HTR-8/SVneo (cell line): ENCODE measurements at regions not wholly inside any gene's neighbourhood (a gene's known extent, or its start where the extent isn't known, plus 50 kb on each side); places are given as distances from the start of the nearest gene placed in this dataset.
A peak's percentile ranks its signal among the peaks of the same experiment; 100 is the strongest.

ENCODE experiments used
- DNase-seq: peaks from one replicate; pipeline ENCODE4 v3.0.0; 2011; ENCODE audit warnings: low spot score, mixed read lengths; ENCODE audit not compliant: insufficient read length
- FAIRE-seq: peaks from 2 replicates; lab custom pipeline; 2011; peaks lifted over from hg19 to GRCh38; lab: Jason Lieb, UNC

DNA sequence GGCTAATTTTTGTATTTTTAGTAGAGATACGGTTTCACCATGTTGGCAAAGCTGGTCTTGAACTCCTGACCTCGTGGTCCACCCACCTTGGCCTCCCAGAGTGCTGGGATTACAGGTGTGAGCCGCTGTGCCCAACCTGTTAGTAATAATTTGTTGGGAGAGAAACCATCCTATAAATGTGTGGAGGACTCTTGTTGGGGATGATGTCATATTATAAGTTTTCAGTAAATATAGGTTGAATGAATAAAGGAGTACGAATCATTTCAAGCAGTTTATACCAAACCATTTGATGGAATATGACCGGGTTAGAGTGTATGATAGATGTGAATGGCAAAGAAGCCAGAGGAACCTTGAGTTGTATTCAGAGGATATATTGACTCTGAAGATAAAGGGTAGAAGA lies 240.8 kb downstream of the SAMD5 start:
- FAIRE-seq (no peak), DNase-seq (no peak)

DNA sequence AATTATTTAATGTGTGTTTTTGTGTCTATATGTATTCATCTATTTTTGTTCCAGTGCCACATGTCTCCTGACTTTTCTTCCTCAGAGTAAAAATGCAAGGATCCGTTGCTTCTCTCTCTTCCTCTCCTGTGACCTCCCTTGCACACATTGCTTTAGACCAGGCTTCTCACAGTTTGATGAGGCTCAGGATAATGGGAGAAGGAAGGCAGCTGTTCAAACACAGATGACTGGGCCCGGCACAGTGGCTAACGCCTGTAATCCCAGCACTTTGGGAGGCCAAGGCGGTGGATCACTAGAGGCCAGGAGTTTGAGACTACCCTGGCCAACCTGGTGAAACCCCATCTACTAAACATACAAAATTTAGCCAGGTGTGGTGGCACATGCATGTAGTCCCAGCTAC lies 241.9 kb downstream of the SAMD5 start:
- FAIRE-seq = no peak
- DNase-seq = no peak

DNA sequence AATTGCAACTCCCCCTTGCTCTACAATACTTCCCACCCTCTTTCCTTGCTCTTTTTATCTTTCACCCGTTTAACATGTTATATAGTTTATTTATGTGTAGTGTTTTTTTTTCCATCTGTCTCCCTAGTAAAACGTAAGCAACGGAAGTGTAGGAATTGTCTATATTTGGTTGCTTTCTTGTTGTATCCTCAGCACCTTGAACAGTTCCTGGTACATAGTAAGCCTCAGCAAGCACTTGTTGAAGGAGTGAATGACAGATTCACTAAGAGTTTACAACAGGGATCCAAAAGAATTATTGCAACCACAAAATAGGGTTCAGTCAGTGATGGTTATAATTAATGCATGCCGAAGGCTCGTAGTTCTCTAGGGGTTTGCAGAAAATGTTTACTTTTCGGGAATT lies 242.7 kb downstream of the SAMD5 start:
- DNase-seq (no peak), FAIRE-seq (no peak)

DNA sequence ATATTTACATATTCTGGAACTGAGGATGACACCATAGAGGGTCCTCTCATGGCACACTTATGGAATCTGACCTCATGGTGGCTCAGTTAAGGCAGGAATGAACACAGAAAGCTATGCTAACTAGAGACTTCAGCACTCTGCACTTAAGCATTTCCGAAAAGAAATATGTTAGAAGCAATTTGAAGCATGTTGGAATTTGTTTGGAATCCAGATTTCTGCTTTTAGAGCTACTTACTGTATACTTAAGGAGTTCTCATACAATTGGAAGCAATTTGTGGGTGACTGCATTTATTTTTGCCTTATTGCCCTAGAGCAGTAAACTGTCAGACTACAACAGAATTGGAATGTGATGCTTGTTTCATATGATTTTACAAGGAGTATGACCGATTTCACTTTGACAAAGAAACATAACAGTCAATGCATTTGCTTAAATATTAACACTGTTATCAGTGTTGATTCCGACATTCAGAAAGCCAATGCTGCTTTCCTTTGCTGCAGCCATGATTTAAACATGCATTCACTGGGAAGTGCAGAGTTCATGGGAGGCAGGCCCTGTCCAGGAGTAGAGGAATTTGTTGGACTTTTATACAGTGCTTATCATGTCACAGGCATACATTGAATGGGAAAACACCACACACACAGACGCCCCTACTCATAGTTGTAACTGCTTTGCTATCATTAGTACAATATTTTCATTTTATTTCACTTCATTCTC lies 244.4 kb downstream of the SAMD5 start:
- DNase-seq (no peak), FAIRE-seq (peak; percentile 40)

DNA sequence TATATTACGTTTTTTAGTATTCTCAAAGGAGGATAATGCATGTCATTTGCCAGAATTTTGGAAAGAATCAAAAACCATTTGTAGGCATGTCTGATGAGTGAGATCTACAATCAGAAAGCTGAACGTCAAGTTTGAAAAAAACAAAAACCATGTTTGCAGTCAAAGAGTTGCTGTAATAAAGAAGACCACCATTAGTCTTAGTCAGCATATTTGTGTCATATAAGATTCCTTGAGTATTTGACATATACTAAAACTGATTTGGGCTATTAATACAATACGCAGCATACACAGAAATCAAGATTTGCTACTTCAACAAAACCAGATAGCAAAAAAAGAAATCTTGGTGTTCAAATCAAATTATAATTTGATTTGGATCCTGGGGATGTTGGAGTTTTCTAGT lies 247.5 kb downstream of the SAMD5 start:
- FAIRE-seq = no peak
- no peak for DNase-seq

DNA sequence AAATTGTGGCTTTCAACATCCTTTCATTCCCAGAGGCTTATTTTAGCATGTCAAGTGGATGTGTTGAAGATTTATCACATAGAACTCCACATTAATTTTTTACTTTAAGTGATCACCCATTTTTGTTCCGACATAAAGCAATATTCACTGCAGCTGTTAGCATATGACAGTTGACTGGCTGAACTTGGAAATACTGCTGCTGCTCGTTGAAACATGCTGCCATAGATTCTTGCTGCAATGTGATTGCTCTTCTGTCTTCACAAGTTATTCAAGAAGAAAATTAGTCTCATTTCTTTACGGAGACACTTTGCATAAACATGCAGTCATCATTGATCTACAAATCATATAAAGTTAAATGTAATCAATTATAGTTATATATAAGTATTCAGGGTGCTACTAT lies 248.4 kb downstream of the SAMD5 start:
- FAIRE-seq (no peak), DNase-seq (no peak)

DNA sequence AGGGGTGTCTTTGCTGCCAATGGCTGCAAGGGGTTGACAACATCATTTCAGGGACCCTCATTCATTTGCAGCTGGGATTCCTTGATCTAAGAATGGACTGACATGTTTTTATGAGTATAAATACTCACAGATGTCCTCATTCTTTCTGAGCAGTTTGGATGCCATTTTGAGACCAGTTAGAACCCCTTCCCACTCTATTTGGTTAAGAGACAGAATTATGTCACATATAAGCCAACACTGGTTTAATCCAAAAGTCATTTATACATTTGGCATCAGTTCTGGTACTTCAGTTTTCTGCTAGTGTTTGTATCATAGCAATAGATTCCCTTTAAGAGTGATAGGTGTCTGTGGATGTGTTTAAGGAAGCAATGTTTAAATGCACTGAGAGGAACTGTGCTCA lies 248.8 kb downstream of the SAMD5 start:
- FAIRE-seq = no peak

DNA sequence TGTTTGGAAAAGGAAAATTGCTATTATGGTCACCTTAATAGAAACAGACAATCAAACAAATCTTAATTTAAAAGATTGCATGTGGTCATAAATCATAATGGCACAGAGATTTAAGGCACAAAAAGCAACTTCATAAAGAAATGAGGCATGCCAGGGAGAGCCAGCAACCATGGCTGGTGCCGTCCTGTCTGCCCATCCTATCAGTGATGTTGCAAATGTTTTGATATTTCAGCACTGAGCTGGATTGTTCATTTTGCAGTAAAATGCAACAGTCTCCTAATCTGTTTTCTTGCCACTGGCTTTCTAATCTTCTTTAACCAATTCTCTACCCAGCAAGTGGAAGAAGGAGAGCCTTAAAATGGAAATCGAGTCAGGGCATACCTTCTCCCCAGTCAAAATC lies 249.8 kb downstream of the SAMD5 start:
- FAIRE-seq (peak; percentile 36), DNase-seq (no peak)

More for the DNA sequence above, 248.8 kb downstream of the SAMD5 start:
- DNase-seq = no peak

DNA sequence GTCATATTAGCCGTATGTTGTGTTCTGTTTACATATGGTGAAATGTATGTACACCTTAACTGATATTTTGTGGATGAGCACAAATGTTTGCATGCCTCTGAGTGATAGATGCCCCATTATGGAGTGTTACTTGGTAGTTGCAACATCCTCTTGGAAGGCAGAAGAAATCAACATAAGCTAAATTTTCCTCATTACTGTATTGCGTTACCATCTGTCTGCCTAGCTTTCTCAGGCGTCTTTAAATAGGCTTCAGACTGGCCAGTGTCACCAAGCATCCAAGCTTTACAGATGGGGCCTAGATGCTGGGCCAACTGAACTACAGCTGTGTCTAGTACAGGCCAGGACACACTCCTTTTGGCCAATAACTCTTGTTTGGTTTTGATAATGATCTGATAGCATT lies 250.6 kb downstream of the SAMD5 start:
- FAIRE-seq (peak; percentile 55), DNase-seq (no peak)

DNA sequence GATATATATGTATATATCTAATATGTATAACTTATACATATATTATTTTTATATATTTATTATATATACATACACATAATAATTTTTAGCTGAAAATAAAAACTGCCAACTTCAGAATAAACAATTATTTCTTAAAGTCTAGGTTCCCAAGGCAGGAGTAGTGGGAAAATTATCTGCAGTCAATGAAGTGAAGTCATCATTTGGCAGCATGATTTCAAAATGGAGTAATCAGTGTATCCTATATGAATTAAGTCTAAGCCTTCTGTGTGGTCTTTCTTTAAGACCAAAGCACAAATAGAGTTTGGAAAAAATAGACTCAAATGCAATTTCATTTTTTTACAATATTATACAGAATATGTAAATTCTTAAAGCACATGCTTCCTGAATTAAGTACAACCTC lies 251.0 kb downstream of the SAMD5 start:
- no peak for DNase-seq
- FAIRE-seq = no peak

DNA sequence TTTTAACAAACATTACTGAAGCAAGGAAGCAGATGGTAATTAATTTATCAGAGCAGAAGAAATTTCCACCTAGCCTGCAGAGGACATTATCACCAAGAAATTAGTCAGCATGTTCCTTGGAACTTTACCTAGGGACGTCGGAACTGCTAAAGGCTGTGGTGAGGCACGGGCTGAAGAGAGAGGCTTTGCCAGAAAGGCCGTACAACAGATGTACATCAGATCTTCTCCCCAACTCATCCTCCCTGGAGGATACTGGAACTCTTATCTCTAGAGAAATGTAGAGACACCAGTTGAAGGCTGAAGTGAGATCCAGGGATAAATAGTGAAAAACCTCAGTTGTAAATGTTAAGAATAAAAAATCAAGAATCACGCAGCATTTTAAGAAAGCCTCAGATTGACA lies 257.1 kb downstream of the SAMD5 start:
- FAIRE-seq = no peak
- DNase-seq = no peak

DNA sequence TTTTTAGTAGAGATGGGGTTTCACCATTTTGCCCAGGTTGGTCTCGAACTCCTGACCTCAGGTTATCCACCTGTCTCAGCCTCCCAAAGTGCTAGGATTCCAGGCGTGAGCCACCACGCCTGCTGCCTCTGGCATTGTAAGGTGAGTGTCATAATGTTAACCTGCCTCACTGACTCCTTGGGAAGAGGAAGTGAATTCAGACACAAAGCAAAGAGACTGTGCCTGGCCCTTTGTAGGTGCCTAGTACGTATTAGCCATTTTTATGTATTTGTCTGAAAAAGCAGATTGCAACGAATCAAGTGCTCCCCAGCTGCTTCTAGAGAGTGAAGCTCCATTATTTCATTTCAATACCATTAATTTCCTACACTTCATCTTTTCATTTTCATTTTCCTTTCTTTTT lies 260.5 kb downstream of the SAMD5 start:
- FAIRE-seq (no peak), DNase-seq (no peak)

DNA sequence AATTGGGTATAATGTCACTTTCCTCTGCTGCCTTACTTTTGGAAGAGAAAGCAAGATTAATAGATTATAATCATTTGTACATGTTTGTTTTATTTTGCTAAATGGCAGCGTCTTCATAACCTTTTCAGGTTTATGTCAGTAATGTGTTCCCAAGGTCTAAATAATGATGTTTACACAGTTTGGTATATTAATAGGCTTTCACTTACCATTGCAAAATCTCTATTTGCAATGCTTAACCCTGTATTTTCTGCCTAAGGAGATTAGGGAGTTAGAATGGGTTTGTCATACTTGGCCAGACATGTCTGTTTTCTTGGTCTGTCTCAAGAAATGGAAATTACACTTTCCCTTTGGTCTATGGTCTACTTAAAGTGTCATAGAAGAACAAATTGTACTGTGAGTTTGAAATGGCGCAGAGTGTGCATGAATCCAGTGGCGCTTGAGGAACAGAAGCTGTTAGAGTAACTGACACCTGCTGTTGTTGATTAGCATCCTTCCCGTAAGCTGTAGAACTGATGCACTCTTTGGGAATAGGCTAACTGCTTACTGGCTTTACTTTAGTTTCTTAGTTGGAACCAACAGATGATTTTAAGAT lies 261.1 kb downstream of the SAMD5 start:
- no peak for DNase-seq
- peak; percentile 9 for FAIRE-seq

DNA sequence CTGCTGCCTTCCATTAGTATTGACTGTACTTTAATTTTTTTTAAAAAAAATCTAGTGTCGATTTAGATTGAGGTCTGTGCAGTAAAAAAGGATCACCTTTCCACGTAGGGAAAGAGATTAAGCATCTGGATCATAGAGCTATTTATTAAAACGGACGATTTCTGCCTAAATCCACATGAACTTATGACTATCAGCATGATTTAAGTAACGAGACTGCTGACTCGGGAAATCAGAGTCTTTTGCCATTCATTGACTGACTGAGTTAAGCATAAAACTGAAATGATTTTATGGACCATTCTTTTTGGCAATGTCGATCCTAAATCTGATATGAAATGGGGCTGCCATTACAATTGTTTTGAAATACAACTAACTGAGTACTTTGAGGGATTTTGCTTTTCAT lies 261.7 kb downstream of the SAMD5 start:
- no peak for FAIRE-seq
- DNase-seq = no peak

DNA sequence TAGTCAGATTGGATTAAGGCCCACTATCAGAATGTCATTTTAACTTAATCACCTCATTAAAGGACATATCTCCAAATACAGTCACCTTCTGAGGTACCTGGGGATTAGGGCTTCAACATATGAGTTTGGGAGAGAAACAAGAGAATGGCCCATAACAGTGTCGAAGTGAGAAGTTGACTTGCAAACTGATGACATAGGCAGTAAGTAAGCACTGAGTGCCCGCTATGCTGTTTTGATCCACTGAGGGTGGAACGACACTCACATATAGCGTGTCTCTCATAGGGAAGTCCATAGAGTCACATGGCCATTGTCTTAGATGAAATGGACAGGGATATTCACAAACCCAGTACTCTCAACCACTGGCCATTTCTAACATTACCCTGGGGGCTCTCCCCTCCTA lies 264.2 kb downstream of the SAMD5 start:
- no peak for DNase-seq
- FAIRE-seq = peak; percentile 42

DNA sequence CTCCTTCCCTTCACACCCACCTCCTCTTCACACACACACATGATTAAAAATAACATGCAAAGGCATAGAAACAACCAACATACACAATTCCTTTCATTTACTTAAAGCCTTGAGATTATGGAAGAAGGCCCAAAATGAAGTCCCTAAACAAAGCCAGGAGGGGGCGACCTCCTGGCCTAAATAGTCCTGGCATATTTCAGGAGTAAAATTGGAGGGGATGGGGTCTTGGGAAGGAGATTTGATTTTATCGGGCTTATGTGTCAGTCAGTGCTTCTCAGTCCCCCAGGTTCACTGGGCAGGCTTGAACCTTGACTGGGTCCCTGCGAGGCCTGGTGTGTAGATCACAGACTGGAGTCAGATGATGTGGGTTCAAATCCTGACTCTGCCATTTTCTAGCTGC lies 266.4 kb downstream of the SAMD5 start:
- no peak for FAIRE-seq
- DNase-seq = no peak

DNA sequence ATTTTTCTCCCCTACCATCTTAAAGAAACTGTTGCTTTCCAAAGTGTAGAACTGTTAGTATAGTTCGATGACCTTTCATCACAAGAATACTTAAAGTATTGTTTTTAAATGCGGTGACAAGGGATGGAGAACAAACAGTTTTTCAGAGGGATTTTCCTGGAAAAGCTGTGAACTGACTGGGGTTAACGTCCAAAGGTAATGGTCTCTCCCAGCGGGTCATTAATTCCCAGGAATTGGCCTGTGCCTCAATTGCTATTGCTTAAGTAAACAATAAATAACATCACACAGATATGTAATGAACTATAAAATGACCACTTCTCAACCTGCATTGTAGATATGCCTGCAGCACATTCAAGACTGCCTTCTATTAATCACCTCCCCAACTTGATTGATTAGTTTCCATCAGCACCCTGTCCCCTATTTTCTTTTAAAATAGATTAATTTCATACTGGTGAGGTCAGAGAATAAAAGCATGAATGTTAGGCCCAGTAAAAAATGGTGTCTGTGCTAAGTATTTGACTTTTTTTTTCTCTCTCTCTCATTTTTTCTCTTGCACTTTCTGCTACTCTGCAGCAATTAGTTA lies 268.2 kb downstream of the SAMD5 start:
- no peak for DNase-seq
- no peak for FAIRE-seq

DNA sequence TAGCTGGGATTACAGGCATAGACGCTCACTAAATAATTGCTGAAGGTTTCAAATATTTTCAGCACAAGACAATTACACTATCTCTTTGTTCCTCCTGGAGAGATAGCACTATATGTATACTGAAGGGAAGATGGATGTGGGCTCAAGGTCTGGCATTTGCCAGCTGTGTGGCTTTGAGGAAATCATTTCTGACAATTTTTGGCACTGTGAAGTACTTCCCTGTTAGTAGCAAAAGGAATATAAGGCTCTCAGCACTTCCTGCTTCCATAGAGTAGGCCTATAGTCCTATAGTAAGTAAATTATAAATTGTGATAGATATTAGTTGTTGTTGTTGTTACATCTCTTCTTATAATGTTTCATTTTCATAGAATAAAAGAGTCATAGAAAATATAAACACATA lies 271.1 kb downstream of the SAMD5 start:
- no peak for FAIRE-seq
- DNase-seq = no peak

DNA sequence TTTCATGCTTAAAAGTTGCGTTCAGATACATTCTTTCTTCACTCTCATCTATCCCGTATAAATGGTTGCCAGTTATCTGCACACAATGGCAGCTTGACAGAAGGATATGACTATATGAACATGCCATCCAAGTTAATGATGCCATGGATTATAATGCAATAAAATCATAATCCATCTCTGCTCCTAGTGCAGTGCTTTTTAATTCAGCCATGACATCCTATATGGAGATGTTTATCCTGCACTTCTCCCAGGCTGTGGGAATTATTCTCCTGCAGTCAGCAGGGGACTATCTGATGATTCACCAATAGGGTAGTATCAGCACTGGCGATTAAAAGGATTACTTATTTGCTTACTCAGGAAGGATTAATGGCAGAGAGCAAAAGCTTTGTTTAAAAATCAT lies 273.8 kb downstream of the SAMD5 start:
- peak; percentile 77 for FAIRE-seq
- DNase-seq = peak; percentile 53

DNA sequence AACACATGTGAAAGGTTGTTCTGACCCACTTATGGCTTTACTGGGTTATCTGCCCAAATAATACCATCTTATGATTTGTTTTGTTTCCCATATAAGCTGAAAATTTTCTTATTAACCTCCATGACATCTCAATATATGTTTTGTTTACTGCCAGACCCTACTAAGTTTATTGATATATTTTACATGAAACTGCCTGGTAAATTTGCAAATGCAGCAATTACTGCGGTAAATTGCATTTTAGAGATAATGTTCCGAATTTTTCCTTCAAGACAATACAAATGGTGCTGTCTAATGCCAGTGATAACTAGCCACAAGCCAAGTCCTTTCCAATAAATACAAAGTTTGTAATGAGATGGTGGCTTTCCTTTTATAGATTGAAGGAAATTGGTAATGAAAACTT lies 275.9 kb downstream of the SAMD5 start:
- FAIRE-seq = no peak
- DNase-seq = no peak

DNA sequence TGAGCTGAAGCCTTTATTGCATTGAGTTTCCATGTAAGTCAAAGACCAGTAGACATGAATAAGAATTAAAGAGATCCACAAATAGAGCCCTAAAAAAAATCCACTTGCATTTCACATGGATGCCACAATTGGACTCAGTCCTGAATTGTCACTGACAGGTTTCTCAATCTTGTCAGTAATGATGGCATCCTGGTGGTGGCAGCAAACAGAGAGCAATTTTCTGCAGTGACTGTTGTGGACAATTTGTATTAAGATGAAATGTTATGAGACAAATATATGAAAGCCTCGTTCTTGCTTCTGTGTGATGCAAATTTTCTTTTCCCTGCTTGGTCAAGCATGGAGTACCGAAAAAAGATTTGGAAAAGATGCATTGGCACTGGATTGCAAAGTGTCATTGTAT lies 278.9 kb downstream of the SAMD5 start:
- FAIRE-seq = no peak
- no peak for DNase-seq

DNA sequence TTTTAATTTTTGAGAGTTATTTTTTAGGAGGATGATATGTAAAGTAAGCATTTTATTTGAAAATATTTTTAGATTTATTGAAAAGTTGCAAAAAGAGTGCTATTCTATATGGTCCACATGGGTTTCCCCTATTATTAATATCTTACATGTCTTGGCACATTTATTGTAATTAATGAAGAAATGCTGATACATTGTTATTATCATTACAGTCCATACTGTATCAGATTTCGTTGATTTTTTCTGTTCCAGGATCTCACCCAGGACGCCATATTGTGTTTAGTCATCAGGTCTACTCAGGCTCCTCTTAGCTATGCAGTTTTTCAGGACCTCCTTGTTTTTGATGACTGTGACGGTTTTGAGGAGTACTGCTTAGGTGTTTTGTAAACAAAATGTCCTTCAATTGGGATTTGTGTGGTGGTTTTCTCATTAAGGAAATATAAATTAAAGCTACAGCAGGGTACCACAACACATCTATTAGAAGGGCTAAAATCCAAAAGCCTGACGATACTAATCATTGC lies 281.0 kb downstream of the SAMD5 start:
- DNase-seq (no peak), FAIRE-seq (no peak)
